Thymus (tissue), 11 donors: ENCODE measurements at regions not wholly inside any gene's neighbourhood (a gene's known extent, or its start where the extent isn't known, plus 50 kb on each side); places are given as distances from the start of the nearest gene placed in this dataset.

Source experiments
- DNase-seq, 9 donors: peaks; one replicate each; pipeline ENCODE4 v3.0.0-alpha.2; 2013; ENCODE audit warnings: low spot score in 9 of 9, low read depth in 6 of 9, missing footprints in 1 of 9
- H3K27ac ChIP-seq, 2 donors: one replicate each; pipeline ENCODE4 v1.5.1; 2013; ENCODE audit warnings: control low read depth in 1 of 2, low read depth in 1 of 2, low read length in 1 of 2, mild to moderate bottlenecking in 1 of 2, moderate library complexity in 1 of 2
- H3K27me3 ChIP-seq, 2 donors: one replicate each; pipeline ENCODE4 v1.5.1; 2013; ENCODE audit warnings: low read length in 1 of 2; ENCODE audit not compliant: control insufficient read depth in 2 of 2, insufficient read depth in 1 of 2
- H3K36me3 ChIP-seq, 2 donors: one replicate each; pipeline ENCODE4 v1.5.1; 2013; ENCODE audit warnings: low read length in 1 of 2, mild to moderate bottlenecking in 1 of 2, moderate library complexity in 1 of 2; ENCODE audit not compliant: control insufficient read depth in 2 of 2, insufficient read depth in 2 of 2
- H3K4me1 ChIP-seq, 2 donors: one replicate each; pipeline ENCODE4 v1.5.1; 2013; ENCODE audit warnings: low read length in 2 of 2; ENCODE audit not compliant: control insufficient read depth in 2 of 2, insufficient read depth in 2 of 2
- H3K4me3 ChIP-seq, 2 donors: one replicate each; pipeline ENCODE4 v1.5.1; 2013; ENCODE audit warnings: low read length in 2 of 2, control low read depth in 1 of 2, mild to moderate bottlenecking in 1 of 2
- H3K9me3 ChIP-seq, 2 donors: one replicate each; pipeline ENCODE4 v1.5.1; 2013; ENCODE audit warnings: low read length in 1 of 2, mild to moderate bottlenecking in 1 of 2; ENCODE audit not compliant: control insufficient read depth in 2 of 2, insufficient read depth in 1 of 2
- WGBS: extraction: QIAGEN DNeasy Blood & Tissue Kit; methylation state at CpG from one replicate; pipeline ENCODE4 v1.1.7; 2013; 5-methylcytosine and 5-hydroxymethylcytosine counted together
- donor health status: healthy.

DNA sequence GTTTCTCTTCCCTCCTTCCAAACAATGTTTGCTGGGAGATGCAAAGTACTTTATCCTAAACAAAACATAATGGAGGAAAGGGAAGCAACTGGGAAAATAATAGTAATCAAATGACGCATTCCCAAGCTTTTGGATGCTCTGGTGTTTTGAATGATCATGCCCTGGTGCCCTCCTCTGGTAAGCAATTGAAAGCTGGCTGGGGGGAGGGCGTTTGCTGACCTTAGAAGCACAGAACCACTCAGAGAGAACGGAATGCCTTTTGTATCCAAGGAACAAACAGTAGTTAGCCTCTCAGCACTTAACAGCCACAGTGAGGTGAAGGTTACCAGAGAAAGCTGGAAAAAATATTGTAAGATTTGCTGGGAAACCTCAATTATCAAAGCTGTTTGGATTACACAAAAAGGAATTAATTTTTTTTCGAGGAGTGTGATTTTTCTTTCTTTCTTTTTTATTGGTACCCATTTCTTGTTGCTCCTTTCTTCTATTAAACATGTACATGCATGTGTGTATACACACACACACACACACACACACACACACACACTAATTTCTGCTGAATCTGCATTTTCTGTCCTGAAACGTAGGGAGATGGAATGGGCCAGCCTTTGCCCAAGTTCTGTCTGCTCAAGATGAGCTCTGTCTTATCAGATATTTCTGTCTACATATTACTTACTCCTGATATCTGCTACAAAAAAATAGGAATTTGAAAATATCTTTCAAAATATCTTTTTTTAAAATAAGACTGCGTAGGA, 155.8 kb upstream of the IGFBP7 start:
- Histone ChIP-seq H3K4me3 (no peak overlapping the region), H3K27me3 (no peaks in the 10 kb centered on the region), H3K9me3 (no peaks in the 10 kb centered on the region), H3K36me3 (no peaks in the 10 kb centered on the region), H3K27ac (no peak overlapping the region), H3K4me1 (no peaks in the 10 kb centered on the region)
- no peak for DNase-seq
- WGBS = 60% methylated on average over 6 of the region's 6 CpGs

DNA sequence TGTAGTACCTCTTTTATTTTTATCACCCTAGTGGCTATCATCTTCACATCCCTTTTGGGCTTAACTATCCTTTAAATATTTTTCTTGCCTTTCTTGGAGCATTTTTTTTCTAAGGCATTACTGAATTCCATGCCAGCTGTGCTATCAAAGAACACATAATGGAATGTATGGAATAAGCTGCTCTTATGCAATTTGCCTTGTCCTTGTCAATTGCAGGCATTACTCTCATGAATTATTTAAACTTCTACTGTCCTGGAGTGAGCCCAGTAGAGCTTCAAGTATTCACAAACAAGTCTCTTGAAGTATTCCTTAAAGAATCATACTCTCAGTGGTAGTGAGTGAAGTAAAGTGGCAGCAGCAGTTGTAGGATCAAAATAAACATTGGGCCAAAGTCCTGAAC, 144.6 kb upstream of the IGFBP7 start:
- Histone ChIP-seq H3K9me3 (no peaks in the 10 kb centered on the region), H3K4me3 (no peak overlapping the region), H3K36me3 (no peaks in the 10 kb centered on the region), H3K4me1 (no peaks in the 10 kb centered on the region), H3K27ac (no peak overlapping the region), H3K27me3 (no peaks in the 10 kb centered on the region)
- DNase-seq = no peak

DNA sequence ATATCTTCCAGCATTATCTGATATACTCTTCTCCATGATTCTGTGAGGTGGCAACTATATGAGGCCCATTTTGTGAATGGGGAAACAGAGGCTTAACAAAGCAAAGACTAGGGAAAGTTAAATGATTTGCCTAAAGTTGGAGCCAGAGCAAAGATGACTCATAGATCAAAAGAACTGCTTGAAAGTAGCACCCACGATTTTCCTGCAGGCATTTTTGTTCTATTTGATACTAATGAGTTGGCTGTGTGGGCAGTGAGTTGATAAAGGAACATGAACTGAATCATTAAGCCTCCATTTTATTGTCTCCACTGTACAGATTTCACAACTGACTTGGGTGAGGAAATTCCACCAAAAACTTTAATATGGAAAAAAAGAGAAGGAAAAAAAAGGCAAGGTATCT, 138.9 kb upstream of the IGFBP7 start:
- H3K9me3 ChIP-seq = no peaks in the 10 kb centered on the region
- no peaks in the 10 kb centered on the region for H3K27me3 ChIP-seq
- no peaks in the 10 kb centered on the region for H3K4me1 ChIP-seq
- H3K36me3 ChIP-seq = no peaks in the 10 kb centered on the region
- no peak for DNase-seq
- H3K27ac ChIP-seq = no peak overlapping the region
- no peak overlapping the region for H3K4me3 ChIP-seq
- WGBS = 67% methylated on average over 1 of the region's 1 CpG

DNA sequence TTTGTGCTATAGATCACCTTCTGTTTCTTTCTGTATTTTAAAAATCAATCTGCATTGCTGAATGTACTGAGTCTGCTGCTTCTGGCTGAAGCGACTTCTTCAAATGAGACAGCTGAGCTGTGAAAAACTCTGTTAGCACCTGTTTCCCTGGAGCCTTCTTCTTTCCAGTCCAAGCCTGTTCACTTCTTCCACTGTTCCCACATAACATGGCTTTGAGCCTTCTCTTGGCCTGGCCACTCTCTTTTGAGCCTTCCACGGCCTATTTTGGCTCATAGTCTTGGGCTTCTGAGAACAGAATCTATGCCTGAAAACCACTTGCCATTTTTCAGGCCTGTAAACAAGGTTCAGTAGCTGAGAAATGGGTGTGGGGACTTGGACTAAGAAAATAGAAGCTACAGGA, 132.9 kb upstream of the IGFBP7 start:
- WGBS = 91% methylated on average over 2 of the region's 2 CpGs
- no peak for DNase-seq

DNA sequence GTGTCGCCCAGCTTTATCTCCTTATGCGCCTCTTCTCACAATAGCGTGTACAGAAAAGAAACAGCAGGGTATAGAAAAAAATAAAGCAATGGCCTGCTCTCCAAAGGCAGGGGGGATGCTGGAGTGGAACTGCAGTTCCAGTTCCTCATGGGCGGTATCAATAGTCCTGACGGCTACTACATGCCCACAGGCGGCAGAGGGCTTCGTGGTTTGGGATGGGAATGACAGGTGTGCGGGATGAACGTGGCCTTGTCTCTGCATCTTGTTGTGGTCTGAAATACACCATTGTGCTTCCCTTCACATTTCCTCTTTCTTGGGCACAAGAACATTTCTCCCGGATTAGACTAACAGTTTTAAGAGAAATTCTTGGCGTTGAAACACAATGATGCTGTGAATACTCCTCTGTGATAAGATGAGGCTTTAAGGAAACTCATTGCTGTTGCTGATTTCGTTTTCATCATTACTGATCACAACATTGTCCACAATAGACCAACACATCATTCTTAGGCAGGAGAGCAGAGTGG, 124.1 kb upstream of the IGFBP7 start:
- 71% methylated on average over 12 of the region's 12 CpGs for whole genome bisulfite sequencing
- no peaks in the 10 kb centered on the region for H3K4me1 ChIP-seq

More for the DNA sequence above, 132.9 kb upstream of the IGFBP7 start:
- Histone ChIP-seq H3K9me3 (no peaks in the 10 kb centered on the region), H3K4me3 (no peak overlapping the region), H3K36me3 (no peaks in the 10 kb centered on the region), H3K27me3 (no peaks in the 10 kb centered on the region), H3K27ac (no peak overlapping the region), H3K4me1 (no peaks in the 10 kb centered on the region)

DNA sequence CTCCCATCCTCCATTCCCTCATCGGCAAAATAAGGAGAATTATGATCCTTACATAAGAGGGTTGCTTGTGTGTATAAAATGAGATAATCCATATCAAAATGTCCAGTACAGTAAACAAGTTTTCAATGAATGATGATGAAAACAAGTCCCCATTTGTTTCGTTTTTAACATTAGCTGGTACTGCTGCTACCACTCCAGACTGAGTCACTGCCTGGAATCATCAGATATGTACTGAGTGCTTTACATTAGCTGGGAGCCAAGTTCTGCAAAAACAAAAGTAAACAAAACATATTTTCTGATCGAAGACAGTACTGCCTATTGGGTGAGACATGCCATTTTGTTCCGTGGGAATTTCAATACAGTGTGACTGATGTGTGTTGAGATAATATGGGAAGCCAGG, 123.2 kb upstream of the IGFBP7 start:
- no peak overlapping the region for H3K4me3 ChIP-seq
- H3K27ac ChIP-seq = no peak overlapping the region
- DNase-seq = no peak
- no peaks in the 10 kb centered on the region for H3K9me3 ChIP-seq
- H3K36me3 ChIP-seq = no peaks in the 10 kb centered on the region
- H3K4me1 ChIP-seq = no peaks in the 10 kb centered on the region
- H3K27me3 ChIP-seq = no peaks in the 10 kb centered on the region
- WGBS = 83% methylated on average over 4 of the region's 4 CpGs

More for the DNA sequence above, 124.1 kb upstream of the IGFBP7 start:
- no peak for DNase-seq
- no peak overlapping the region for H3K27ac ChIP-seq
- no peaks in the 10 kb centered on the region for H3K9me3 ChIP-seq
- no peaks in the 10 kb centered on the region for H3K27me3 ChIP-seq
- H3K36me3 ChIP-seq = no peaks in the 10 kb centered on the region
- no peak overlapping the region for H3K4me3 ChIP-seq

DNA sequence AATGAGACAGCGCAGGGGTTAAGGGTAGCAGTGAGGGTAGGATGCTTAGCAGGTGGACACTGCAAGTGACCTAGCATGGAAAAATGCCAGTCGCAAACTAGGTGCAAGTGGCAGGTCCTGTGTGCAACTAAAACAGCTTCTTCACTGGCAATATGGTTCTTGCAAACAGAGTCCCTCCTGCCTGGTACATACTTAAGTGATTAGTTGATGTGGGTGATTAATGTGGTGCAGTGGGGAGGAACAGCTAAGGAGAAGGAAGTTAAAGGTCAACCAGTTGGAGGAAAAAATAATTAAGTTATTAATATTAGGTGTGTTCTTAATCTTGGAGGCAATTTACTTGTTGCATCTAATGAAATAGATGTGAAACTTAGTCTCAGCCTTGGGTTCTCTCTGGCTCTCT, 121.6 kb upstream of the IGFBP7 start:
- no peak overlapping the region for H3K4me3 ChIP-seq
- H3K27ac ChIP-seq = no peak overlapping the region
- H3K36me3 ChIP-seq = no peaks in the 10 kb centered on the region
- no peaks in the 10 kb centered on the region for H3K9me3 ChIP-seq
- no peaks in the 10 kb centered on the region for H3K27me3 ChIP-seq
- 96% methylated on average over 2 of the region's 2 CpGs for WGBS
- no peak for DNase-seq
- H3K4me1 ChIP-seq = no peaks in the 10 kb centered on the region

DNA sequence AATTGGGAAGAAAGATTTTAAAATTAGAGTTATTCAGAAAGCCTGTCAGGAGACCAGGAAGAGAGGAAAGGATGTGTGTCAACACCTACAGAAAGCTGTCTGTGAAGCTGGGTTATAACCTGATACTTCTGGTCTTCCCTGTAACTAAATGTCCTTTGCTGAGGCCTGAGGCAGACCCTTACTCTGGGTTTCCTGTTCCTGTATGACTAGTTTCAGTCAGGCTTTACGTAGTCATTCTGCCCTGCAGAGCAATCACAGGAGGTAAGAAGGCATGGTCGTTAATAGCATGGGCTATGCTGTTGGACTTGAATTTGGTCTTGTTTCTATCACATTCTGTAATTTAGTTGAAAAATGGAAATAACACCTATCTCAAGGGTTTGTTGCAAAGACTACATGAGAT, 110.5 kb upstream of the IGFBP7 start:
- H3K27ac ChIP-seq = no peak overlapping the region
- H3K4me3 ChIP-seq = no peak overlapping the region
- no peaks in the 10 kb centered on the region for H3K4me1 ChIP-seq
- H3K9me3 ChIP-seq = no peaks in the 10 kb centered on the region
- no peaks in the 10 kb centered on the region for H3K36me3 ChIP-seq
- no peak for DNase-seq
- H3K27me3 ChIP-seq = no peaks in the 10 kb centered on the region
- WGBS = 74% methylated on average over 2 of the region's 2 CpGs

DNA sequence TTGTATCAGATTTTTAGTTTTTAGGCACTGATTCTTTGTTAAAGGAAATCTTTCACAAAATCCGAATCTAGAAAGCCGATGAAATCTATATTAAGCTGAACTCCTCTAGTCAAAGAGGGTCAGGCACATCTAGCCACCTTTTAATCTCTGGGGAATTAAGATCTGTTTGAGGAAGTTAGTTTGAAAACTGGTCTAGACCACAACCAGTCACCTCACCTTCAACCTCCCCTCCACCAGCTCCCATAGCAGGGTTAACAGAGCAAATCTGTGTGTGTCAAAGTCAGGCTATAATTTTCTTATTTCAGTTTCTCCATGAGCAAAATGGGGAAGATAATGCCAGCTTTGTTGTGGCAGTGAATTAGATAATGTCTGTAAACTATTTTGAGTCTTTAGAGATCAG, 110.0 kb upstream of the IGFBP7 start:
- Histone ChIP-seq H3K4me3 (no peak overlapping the region), H3K27me3 (no peaks in the 10 kb centered on the region), H3K4me1 (no peaks in the 10 kb centered on the region), H3K36me3 (no peaks in the 10 kb centered on the region), H3K27ac (no peak overlapping the region), H3K9me3 (no peaks in the 10 kb centered on the region)
- no peak for DNase-seq
- whole genome bisulfite sequencing = 93% methylated on average over 2 of the region's 2 CpGs
